GM18861 (cell line): ENCODE measurements at regions not wholly inside any gene's neighbourhood (a gene's known extent, or its start where the extent isn't known, plus 50 kb on each side); places are given as distances from the start of the nearest gene placed in this dataset.

Experiments used
- ATAC-seq: cut with Tn5 transposase; IDR thresholded peaks from one replicate; pipeline ENCODE4 v1.9.1; 2021; ENCODE audit not compliant: unreplicated experiment

- no peak for ATAC-seq
Observed at GRCh38 chr2:59892398-59892797, 661.1 kb downstream of the BCL11A start.

- no peak for ATAC-seq
Observed at GRCh38 chr2:59889305-59889704, 664.1 kb downstream of the BCL11A start.

- no peak for ATAC-seq
Observed at GRCh38 chr2:59888706-59889105, 664.7 kb downstream of the BCL11A start.

GRCh38 chr2:59888015-59888414 lies 665.4 kb downstream of the BCL11A start:
- ATAC-seq, result peak; percentile 96

DNA sequence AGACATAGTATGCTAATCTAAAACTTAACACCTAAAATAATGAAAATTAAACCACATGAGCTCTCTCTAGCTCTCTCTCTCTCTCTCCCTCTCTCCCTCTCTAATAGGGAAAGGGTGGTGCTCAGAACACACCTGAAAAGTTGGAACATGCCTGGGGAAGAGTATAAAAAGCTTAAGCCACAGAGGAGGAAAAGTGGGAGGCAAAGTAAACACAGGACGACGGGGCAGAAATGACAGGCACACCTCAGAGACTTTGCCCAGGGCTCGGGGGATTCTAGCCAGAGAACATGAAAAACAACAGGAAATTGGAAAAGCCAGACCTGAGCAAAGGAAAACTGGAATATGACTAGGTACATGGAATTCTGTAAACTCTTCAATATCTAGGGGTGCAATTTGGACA lies 666.1 kb downstream of the BCL11A start:
- ATAC-seq, result no peak

DNA sequence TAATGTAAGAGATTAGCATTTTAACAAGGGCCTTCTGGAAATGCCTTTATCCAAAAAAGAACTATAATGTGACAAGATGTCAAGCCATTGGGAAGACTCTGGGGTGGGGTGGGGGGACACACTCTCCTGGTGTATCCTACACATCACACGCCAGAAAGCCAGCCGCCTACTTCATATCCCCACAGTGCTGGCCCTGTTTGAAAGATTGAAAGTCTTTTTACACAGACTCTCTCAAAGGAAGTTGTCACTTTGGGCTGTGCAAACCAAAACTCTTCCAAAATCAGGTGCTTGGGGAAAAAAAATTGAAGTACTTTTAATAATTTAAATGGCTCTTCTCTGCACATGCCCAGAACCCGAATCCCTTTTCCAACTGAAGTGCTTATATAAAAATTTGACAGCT lies 666.7 kb downstream of the BCL11A start:
- ATAC-seq, result no peak

- ATAC-seq, result no peak
Observed at GRCh38 chr2:59885541-59885940, 667.9 kb downstream of the BCL11A start.

- no peak for ATAC-seq
Observed at GRCh38 chr2:59884166-59884565, 669.3 kb downstream of the BCL11A start.

- no peak for ATAC-seq
Observed at GRCh38 chr2:59882822-59883221, 670.6 kb downstream of the BCL11A start.

GRCh38 chr2:59882279-59882678 lies 671.2 kb downstream of the BCL11A start:
- ATAC-seq, result no peak

- ATAC-seq, result no peak
Observed at GRCh38 chr2:59881218-59881617, 672.2 kb downstream of the BCL11A start.

- ATAC-seq, result no peak
Observed at GRCh38 chr2:59879700-59880131, 673.7 kb downstream of the BCL11A start.

- no peak for ATAC-seq
Observed at GRCh38 chr2:59875836-59876235, 677.6 kb downstream of the BCL11A start.

DNA sequence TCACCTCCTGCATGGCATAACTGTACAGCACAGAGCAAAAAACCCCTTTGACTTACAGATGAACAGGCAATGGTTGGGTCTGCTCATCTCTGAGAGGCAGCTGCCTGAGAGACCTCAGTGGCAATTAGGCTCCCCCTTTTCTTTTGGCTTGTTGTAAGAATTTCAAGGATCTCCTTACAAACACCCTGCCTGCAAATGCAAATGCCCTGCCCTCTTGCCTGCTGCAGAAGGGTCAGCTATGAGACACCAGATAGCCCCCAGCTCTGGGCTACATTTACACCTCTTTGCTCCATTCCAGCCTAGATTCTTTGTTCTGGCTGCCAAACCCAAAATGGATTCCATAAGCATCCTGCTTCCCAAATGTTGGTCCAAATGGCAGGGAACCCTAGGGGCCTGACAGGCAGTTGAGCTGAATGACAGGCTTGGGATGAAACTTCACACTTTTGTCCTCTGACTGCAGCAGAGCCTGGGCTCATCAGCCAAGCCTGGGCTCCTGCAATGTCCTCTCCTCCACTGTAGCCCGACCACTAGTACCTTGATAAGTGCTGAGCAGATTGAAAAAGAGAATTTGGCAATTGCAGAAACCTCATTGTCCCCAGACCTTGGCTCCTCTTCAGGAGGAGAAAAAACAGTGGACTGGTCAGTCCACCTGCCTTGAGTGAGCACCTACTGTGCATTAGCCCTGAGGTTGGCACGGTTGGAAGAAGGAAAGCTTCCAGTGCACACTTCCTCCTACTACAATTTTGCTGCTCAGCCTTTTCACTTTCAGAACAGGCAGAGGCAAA lies 678.3 kb downstream of the BCL11A start:
- ATAC-seq, result no peak

DNA sequence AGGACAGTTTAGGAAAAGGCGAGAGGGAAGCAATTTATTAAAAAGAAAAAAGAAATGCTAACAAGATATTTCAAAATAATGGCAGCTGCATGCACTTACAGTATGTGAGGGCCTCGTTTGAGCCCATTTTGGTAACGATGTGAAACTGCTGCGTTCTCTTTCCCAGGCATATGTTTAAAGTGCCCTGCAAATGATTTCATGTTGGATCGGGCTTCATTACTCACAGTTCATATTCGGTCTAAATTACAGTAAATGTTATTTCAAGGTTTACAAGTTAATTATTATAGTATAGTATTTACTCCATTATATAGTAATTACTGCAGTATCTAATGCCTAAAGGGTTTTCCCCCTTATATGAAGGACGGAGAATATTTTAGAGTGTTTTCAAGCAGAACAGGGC lies 679.1 kb downstream of the BCL11A start:
- no peak for ATAC-seq

- no peak for ATAC-seq
Observed at GRCh38 chr2:59871830-59872229, 681.6 kb downstream of the BCL11A start.

DNA sequence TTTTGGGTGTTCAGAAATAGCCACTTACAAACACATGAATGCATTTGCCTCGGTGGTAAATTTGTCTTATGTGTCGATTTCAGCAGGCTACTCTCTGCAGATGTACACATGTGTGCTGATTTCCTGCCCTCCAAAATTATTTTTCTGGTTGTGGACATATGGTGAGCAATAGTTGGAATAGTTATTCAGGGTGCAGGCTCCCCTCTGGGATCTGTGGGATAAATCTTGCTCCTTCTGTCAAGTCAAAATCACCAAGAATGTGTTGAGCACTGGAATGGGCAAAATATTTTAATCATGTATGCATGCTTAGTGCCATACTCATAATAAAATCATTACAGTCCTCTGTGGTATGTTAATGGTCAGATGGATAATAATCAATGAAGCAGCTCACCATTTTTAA lies 684.5 kb downstream of the BCL11A start:
- no peak for ATAC-seq

GRCh38 chr2:59866436-59866835 lies 687.0 kb downstream of the BCL11A start:
- ATAC-seq, result no peak

DNA sequence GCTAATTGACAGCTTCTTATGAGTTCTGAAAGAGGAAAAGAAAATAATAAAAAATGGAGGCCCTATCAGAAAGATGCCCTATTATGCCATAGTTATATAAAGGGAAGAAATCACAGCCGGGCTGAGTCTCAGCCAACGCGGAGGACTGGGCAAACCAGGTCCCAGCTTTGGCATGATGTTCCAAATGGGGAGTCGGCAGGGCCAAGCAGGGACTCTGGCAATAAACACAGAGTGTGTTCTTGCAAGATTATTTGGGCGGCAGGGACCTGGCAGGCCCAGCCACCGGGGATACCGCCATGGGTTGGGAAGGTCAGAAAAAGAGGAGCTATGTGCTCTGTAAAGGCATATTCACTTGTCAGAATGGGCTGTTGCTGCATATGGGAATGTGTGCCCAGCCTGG lies 694.9 kb downstream of the BCL11A start:
- no peak for ATAC-seq

DNA sequence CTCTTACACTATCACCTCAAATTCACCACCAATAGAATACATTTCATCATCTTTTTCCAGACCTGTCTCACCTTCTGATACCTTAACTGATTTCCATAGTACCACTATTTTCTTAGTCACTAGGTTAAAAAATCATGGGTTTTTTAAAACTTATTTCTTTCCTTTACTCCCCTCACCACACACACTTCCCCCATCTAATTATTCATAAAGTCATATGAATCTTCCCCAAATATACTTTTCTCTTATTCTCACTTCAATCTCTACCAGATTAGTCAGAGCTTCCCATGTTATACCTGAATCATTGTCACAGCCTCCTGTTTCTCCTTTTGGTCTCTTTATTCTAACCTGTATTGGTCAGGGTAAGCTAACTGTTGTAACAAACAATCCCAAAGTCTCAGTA lies 696.3 kb downstream of the BCL11A start:
- ATAC-seq, result no peak

- no peak for ATAC-seq
Observed at GRCh38 chr2:59856391-59856790, 697.1 kb downstream of the BCL11A start.

- ATAC-seq, result no peak
Observed at GRCh38 chr2:59853032-59853431, 700.4 kb downstream of the BCL11A start.

DNA sequence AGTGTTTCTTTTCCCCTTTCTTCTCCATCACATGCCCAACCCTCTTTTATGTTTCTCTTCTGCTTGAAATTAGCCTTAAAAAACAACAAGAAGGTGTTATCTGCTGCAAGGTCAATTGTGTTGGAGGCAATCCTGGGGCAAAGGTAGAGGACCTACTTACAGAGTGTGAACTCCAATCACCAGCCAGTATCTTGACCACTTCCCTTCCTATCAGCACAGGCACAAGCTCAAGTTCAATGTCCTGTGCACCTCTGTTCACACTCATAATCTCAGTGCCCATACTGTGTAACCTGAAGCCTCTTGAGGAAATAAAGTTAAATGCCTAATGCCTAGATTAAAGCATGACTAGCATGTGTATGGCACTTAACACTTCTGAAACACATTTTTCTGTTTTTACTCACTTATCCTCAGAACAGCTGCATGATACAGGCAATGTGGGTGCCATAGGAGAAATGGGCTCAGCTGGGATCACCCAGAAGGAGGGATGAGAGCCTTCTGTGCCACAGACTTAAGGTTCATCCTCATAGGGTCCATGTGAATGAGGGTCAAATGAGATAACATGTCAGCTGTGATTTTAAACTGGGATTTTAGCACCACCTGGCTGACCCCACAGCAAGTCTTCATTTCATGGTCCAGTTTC lies 701.5 kb downstream of the BCL11A start:
- ATAC-seq, result no peak
